Liver (tissue), 8 donors: ENCODE measurements at regions not wholly inside any gene's neighbourhood (a gene's known extent, or its start where the extent isn't known, plus 50 kb on each side); places are given as distances from the start of the nearest gene placed in this dataset.

Source experiments
- DNase-seq: peaks from one replicate; pipeline ENCODE4 v3.0.0-alpha.2; 2017; ENCODE audit warnings: low spot score
- H3K27ac ChIP-seq, 2 donors: one replicate each; pipeline ENCODE4 v1.7.0; 2013; ENCODE audit warnings: inconsistent platforms in 2 of 2, low read length in 2 of 2, control low read depth in 1 of 2, low read depth in 1 of 2, mild to moderate bottlenecking in 1 of 2
- H3K27me3 ChIP-seq, 4 donors: one replicate each; pipeline versions ENCODE4 v1.6.1 to v1.7.0; 2013; ENCODE audit warnings: low read length in 3 of 4, inconsistent platforms in 1 of 4, mild to moderate bottlenecking in 1 of 4, moderate library complexity in 1 of 4; ENCODE audit not compliant: control insufficient read depth in 4 of 4, insufficient read depth in 4 of 4
- H3K36me3 ChIP-seq, 4 donors: one replicate each; pipeline versions ENCODE4 v1.6.1 to v1.7.0; 2013; ENCODE audit warnings: low read length in 3 of 4, mild to moderate bottlenecking in 3 of 4, low read depth in 1 of 4, moderate library complexity in 1 of 4; ENCODE audit not compliant: control insufficient read depth in 4 of 4, insufficient read depth in 3 of 4
- H3K4me1 ChIP-seq, 4 donors: one replicate each; pipeline versions ENCODE4 v1.6.1 to v1.7.0; 2013; ENCODE audit warnings: low read length in 3 of 4, mild to moderate bottlenecking in 3 of 4, moderate library complexity in 1 of 4; ENCODE audit not compliant: control insufficient read depth in 4 of 4, insufficient read depth in 4 of 4
- H3K4me3 ChIP-seq, 3 donors: one replicate each; pipeline versions ENCODE4 v1.6.1 to v1.7.0; 2013; ENCODE audit warnings: low read length in 3 of 3, control low read depth in 1 of 3, low read depth in 1 of 3, mild to moderate bottlenecking in 1 of 3
- H3K9ac ChIP-seq, 2 donors: one replicate each; pipeline ENCODE4 v1.7.0; 2013; ENCODE audit warnings: low read length in 2 of 2, mild to moderate bottlenecking in 2 of 2, moderate library complexity in 2 of 2, control low read depth in 1 of 2, low read depth in 1 of 2
- H3K9me3 ChIP-seq, 4 donors: one replicate each; pipeline versions ENCODE4 v1.6.1 to v1.7.0; 2013; ENCODE audit warnings: low read length in 3 of 4; ENCODE audit not compliant: control insufficient read depth in 4 of 4
- EGR1 ChIP-seq, 2 donors: IDR thresholded peaks; 2 replicates each; pipeline ENCODE4 v1.6.1; 2016 to 2018; ENCODE audit warnings: antibody characterized with exemption in 2 of 2, low read depth in 2 of 2
- FOXA1 ChIP-seq: IDR thresholded peaks from 2 replicates; pipeline ENCODE4 v1.6.1; 2016; ENCODE audit warnings: antibody characterized with exemption
- FOXA2 ChIP-seq: IDR thresholded peaks from 2 replicates; pipeline ENCODE4 v1.6.1; 2016; ENCODE audit warnings: antibody characterized with exemption
- GABPA ChIP-seq, 2 donors: IDR thresholded peaks in 1 of 2; conservative IDR thresholded peaks in 1 of 2; 2 replicates each; pipeline ENCODE4 v1.6.1; 2016; ENCODE audit warnings: antibody characterized with exemption in 2 of 2, mild to moderate bottlenecking in 1 of 2, moderate library complexity in 1 of 2
- HNF4A ChIP-seq, 2 donors: conservative IDR thresholded peaks; 2 replicates each; pipeline ENCODE4 v1.6.1; 2016; ENCODE audit warnings: antibody characterized with exemption in 2 of 2, mild to moderate bottlenecking in 2 of 2
- HNF4G ChIP-seq: IDR thresholded peaks from 2 replicates; pipeline ENCODE4 v1.6.1; 2016; ENCODE audit warnings: antibody characterized with exemption
- JUND ChIP-seq, 2 donors: IDR thresholded peaks; 2 replicates each; pipeline ENCODE4 v1.6.1; 2016; ENCODE audit warnings: antibody characterized with exemption in 2 of 2
- MAX ChIP-seq: IDR thresholded peaks from 2 replicates; pipeline ENCODE4 v1.6.1; 2016; ENCODE audit warnings: antibody characterized with exemption
- NR2F2 ChIP-seq: IDR thresholded peaks from 2 replicates; pipeline ENCODE4 v1.6.1; 2016; ENCODE audit warnings: antibody characterized with exemption
- RAD21 ChIP-seq, 2 donors: IDR thresholded peaks; 2 replicates each; pipeline ENCODE4 v1.6.1; 2016; ENCODE audit warnings: antibody characterized with exemption in 2 of 2, mild to moderate bottlenecking in 2 of 2
- RXRA ChIP-seq, 2 donors: IDR thresholded peaks; 2 replicates each; pipeline ENCODE4 v1.6.1; 2017 to 2018; ENCODE audit warnings: antibody characterized with exemption in 2 of 2, mild to moderate bottlenecking in 1 of 2
- SP1 ChIP-seq: IDR thresholded peaks from 2 replicates; pipeline ENCODE4 v1.6.1; 2018; ENCODE audit warnings: antibody characterized with exemption, mild to moderate bottlenecking
- TAF1 ChIP-seq: conservative IDR thresholded peaks from 2 replicates; pipeline ENCODE4 v1.6.1; 2016; ENCODE audit warnings: antibody characterized with exemption, mild to moderate bottlenecking
- YY1 ChIP-seq: IDR thresholded peaks from 2 replicates; pipeline ENCODE4 v1.6.1; 2016; ENCODE audit warnings: antibody characterized with exemption, mild to moderate bottlenecking
- ZBTB33 ChIP-seq: IDR thresholded peaks from 2 replicates; pipeline ENCODE4 v1.6.1; 2016; ENCODE audit warnings: antibody characterized with exemption
- WGBS: extraction: QIAGEN DNeasy Blood & Tissue Kit; methylation state at CpG from one replicate; pipeline ENCODE4 v1.1.7; 2013; 5-methylcytosine and 5-hydroxymethylcytosine counted together
- TF ChIP-seq, protein P1 (sequence below): fragments of 150-350 bp; IDR thresholded peaks from 2 replicates; pipeline ENCODE4 v1.5.1; 2017; ENCODE audit warnings: improper control_type of control experiment, low read depth, low read length; ENCODE audit not compliant: missing input control
- TF ChIP-seq, protein P2 (sequence below): IDR thresholded peaks from 2 replicates; pipeline ENCODE4 v1.6.1; 2016; ENCODE audit warnings: antibody characterized with exemption
- TF ChIP-seq, protein P3 (sequence below): IDR thresholded peaks from 2 replicates; pipeline ENCODE4 v1.6.1; 2016; ENCODE audit warnings: antibody characterized with exemption, mild to moderate bottlenecking
- donor health status: healthy.
- donor health status: healthy.
- donor health status: healthy.
- donor health status: healthy.
- donor health status: healthy.

DNA sequence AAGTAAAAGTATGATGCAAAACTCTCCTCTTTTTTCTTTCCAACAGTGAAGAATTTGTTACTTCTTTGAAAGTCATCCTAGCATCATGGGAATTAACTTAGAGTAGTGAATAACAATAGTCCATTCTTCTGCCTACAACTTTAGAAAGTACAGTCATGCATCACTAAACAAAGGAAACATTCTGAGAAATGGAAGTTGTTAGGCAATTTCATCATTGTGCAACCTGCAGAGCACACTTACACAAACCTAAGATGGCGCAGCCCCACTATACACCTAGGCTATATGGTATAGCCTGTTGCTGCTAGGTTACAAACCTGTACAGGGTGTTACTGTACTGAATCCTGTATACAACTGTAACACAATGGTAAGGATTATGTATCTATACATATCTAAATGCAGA, 1209.3 kb upstream of the C9orf72 start:
- Histone ChIP-seq H3K4me1 (no peaks in the 10 kb centered on the region), H3K4me3 (no peak overlapping the region), H3K9ac (no peak overlapping the region), H3K27ac (no peak overlapping the region), H3K36me3 (no peaks in the 10 kb centered on the region), H3K9me3 (no peaks in the 10 kb centered on the region), H3K27me3 (no peaks in the 10 kb centered on the region)
- TF ChIP-seq, protein P1, sequence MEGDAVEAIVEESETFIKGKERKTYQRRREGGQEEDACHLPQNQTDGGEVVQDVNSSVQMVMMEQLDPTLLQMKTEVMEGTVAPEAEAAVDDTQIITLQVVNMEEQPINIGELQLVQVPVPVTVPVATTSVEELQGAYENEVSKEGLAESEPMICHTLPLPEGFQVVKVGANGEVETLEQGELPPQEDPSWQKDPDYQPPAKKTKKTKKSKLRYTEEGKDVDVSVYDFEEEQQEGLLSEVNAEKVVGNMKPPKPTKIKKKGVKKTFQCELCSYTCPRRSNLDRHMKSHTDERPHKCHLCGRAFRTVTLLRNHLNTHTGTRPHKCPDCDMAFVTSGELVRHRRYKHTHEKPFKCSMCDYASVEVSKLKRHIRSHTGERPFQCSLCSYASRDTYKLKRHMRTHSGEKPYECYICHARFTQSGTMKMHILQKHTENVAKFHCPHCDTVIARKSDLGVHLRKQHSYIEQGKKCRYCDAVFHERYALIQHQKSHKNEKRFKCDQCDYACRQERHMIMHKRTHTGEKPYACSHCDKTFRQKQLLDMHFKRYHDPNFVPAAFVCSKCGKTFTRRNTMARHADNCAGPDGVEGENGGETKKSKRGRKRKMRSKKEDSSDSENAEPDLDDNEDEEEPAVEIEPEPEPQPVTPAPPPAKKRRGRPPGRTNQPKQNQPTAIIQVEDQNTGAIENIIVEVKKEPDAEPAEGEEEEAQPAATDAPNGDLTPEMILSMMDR: no peak
- TF ChIP-seq FOXA2: no peak
- TF ChIP-seq JUND (IDR thresholded peaks at IDR 0.05): no peak
- TF ChIP-seq, protein P2, sequence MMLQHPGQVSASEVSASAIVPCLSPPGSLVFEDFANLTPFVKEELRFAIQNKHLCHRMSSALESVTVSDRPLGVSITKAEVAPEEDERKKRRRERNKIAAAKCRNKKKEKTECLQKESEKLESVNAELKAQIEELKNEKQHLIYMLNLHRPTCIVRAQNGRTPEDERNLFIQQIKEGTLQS: no peak
- TF ChIP-seq HNF4G: no peak
- TF ChIP-seq FOXA1: no peak
- no peak for TF ChIP-seq EGR1 (IDR thresholded peaks at IDR 0.05; ENCODE audit: low read depth in 2 of 2)
- TF ChIP-seq, protein P3, sequence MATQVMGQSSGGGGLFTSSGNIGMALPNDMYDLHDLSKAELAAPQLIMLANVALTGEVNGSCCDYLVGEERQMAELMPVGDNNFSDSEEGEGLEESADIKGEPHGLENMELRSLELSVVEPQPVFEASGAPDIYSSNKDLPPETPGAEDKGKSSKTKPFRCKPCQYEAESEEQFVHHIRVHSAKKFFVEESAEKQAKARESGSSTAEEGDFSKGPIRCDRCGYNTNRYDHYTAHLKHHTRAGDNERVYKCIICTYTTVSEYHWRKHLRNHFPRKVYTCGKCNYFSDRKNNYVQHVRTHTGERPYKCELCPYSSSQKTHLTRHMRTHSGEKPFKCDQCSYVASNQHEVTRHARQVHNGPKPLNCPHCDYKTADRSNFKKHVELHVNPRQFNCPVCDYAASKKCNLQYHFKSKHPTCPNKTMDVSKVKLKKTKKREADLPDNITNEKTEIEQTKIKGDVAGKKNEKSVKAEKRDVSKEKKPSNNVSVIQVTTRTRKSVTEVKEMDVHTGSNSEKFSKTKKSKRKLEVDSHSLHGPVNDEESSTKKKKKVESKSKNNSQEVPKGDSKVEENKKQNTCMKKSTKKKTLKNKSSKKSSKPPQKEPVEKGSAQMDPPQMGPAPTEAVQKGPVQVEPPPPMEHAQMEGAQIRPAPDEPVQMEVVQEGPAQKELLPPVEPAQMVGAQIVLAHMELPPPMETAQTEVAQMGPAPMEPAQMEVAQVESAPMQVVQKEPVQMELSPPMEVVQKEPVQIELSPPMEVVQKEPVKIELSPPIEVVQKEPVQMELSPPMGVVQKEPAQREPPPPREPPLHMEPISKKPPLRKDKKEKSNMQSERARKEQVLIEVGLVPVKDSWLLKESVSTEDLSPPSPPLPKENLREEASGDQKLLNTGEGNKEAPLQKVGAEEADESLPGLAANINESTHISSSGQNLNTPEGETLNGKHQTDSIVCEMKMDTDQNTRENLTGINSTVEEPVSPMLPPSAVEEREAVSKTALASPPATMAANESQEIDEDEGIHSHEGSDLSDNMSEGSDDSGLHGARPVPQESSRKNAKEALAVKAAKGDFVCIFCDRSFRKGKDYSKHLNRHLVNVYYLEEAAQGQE: no peak
- no peak for TF ChIP-seq NR2F2
- TF ChIP-seq RXRA (IDR thresholded peaks at IDR 0.05): no peak
- no peak for TF ChIP-seq HNF4A (conservative IDR thresholded peaks at IDR 0.05)
- TF ChIP-seq RAD21 (IDR thresholded peaks at IDR 0.05): no peak
- TF ChIP-seq TAF1: no peak
- TF ChIP-seq SP1: no peak
- no peak for TF ChIP-seq ZBTB33
- TF ChIP-seq MAX: no peak
- TF ChIP-seq GABPA (IDR thresholded peaks at IDR 0.05 in 1 of 2, conservative IDR thresholded peaks at IDR 0.05 in 1 of 2): no peak
- no peak for TF ChIP-seq YY1
- DNase-seq: no peak
- WGBS: 94% methylated on average over 1 of the region's 1 CpG

GRCh38 chr9:28792716-28793115, 1219.4 kb upstream of the C9orf72 start:
- H3K4me1 ChIP-seq: no peaks in the 10 kb centered on the region
- H3K36me3 ChIP-seq: no peaks in the 10 kb centered on the region
- no peak overlapping the region for H3K27ac ChIP-seq
- H3K9ac ChIP-seq: no peak overlapping the region
- H3K27me3 ChIP-seq: peaks cover 0 to 3% (median 0%) of the 10 kb centered on the region in 4 donors
- H3K4me3 ChIP-seq: no peak overlapping the region
- no peak for DNase-seq
- H3K9me3 ChIP-seq: no peaks in the 10 kb centered on the region
- TF ChIP-seq, protein P3: no peak
- no peak for TF ChIP-seq SP1
- TF ChIP-seq ZBTB33: no peak
- TF ChIP-seq RXRA (IDR thresholded peaks at IDR 0.05): no peak
- no peak for TF ChIP-seq HNF4A (conservative IDR thresholded peaks at IDR 0.05)
- no peak for TF ChIP-seq HNF4G
